ENCODE measurements at regions not wholly inside any gene's neighbourhood (a gene's known extent, or its start where the extent isn't known, plus 50 kb on each side); places are given as distances from the start of the nearest gene placed in this dataset.
"Not testable (repeated sequence)": the region's sequence is repeated elsewhere in the genome, so short reads cannot be mapped to it uniquely, and the experiment has no call there.

GRCh38 chr10:6929148-6929830 is 349.2 kb upstream of the PRKCQ start:
- in situ Hi-C loops (cut with MboI; ENCODE audit: low sequenced_read_pairs), result no loop called here

GRCh38 chr10:6928586-6928985 is 348.5 kb upstream of the PRKCQ start:
- in situ Hi-C loops (cut with MboI; ENCODE audit: low sequenced_read_pairs), result no loop called here

- in situ Hi-C loops (cut with MboI; ENCODE audit: low sequenced_read_pairs), result no loop called here
Observed at GRCh38 chr10:6926971-6927370, 346.9 kb upstream of the PRKCQ start.

GRCh38 chr10:6925146-6925545 is 345.1 kb upstream of the PRKCQ start:
- in situ Hi-C loops (cut with MboI; ENCODE audit: low sequenced_read_pairs), result no loop called here

DNA sequence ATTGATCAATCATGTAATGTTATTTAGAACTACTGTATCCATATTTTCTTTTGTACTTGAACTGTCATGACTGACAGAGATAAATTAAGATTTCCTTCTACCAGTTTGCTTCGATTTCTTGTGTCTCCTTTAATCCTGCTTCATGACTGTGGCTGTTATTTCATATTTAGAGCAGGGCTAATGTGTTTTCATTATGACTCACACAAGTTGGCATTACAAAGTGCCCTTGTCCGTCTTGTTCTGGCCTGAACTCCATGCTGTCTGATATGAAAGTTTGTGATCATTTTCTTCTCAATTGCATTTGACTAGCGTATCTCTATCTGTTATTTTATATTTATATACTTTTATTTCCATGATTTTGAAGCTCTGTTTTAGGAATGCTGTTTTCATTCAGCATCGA is 344.1 kb upstream of the PRKCQ start:
- in situ Hi-C loops (cut with MboI; ENCODE audit: low sequenced_read_pairs), result no loop called here

GRCh38 chr10:6921026-6921425 is 340.9 kb upstream of the PRKCQ start:
- in situ Hi-C loops (cut with MboI; ENCODE audit: low sequenced_read_pairs), result not testable (repeated sequence)

DNA sequence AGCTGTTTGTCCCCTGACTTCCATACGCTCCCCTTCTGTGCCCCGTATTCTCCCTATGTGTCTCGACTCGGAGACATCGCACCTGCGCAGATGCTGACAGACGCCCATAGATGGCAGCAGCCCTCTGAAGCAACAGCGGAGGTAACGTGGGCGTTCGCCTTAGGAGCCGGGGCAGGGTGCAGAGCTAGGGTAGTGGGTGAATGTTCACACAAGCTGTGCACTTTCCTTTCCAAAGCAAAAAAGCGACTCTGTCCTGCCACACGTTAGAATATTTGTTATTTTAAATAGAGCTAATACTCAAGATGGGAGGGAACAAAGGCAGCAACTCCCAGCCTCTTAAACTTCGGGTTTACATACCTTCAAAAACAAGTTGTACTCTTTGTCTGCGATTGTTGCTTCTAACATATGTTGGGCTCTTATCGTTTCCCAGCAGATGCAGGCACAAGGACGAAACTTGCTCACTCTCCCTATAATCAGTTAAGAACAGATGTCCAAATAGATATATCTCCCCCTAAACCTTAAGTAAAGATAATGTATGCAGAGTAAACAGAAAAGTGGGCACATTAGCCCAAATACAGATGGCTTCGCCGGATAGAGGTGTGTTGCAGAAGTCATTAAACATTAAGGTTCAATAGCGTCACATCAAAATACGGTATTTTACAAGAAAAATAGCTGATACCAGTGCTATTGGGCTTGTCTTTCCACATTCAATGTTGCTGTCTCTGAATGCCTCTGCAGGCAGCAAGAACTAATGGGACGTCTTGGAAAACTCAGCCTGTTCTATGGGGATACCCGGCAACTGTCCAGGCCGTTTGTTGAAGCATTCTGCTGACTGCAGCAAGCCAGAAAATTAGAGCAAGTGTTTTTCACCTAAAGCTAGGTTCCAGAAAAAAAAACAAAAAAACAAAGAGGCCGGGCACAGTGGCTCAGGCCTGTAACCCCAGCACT is 340.3 kb upstream of the PRKCQ start:
- in situ Hi-C loops (cut with MboI; ENCODE audit: low sequenced_read_pairs), result no loop called here

GRCh38 chr10:6919077-6919476 is 339.0 kb upstream of the PRKCQ start:
- in situ Hi-C loops (cut with MboI; ENCODE audit: low sequenced_read_pairs), result loop anchor here (10.0 kb wide), 1 partner anchor 496 kb away; the partner anchor contains the start of gene SFMBT2

- in situ Hi-C loops (cut with MboI; ENCODE audit: low sequenced_read_pairs), result loop anchor here (10.0 kb wide), 1 partner anchor 496 kb away; the partner anchor contains the start of gene SFMBT2
Observed at GRCh38 chr10:6918305-6918704, 338.2 kb upstream of the PRKCQ start.

GRCh38 chr10:6917125-6917524 is 337.0 kb upstream of the PRKCQ start:
- in situ Hi-C loops (cut with MboI; ENCODE audit: low sequenced_read_pairs), result loop anchor here (10.0 kb wide), 1 partner anchor 498 kb away; the partner anchor contains the start of gene SFMBT2

GRCh38 chr10:6916601-6917000 is 336.5 kb upstream of the PRKCQ start:
- in situ Hi-C loops (cut with MboI; ENCODE audit: low sequenced_read_pairs), result loop anchor here (10.0 kb wide), 1 partner anchor 498 kb away; the partner anchor contains the start of gene SFMBT2

GRCh38 chr10:6915307-6915706 is 335.2 kb upstream of the PRKCQ start:
- in situ Hi-C loops (cut with MboI; ENCODE audit: low sequenced_read_pairs), result loop anchor here (10.0 kb wide), 1 partner anchor 499 kb away; the partner anchor contains the start of gene SFMBT2

DNA sequence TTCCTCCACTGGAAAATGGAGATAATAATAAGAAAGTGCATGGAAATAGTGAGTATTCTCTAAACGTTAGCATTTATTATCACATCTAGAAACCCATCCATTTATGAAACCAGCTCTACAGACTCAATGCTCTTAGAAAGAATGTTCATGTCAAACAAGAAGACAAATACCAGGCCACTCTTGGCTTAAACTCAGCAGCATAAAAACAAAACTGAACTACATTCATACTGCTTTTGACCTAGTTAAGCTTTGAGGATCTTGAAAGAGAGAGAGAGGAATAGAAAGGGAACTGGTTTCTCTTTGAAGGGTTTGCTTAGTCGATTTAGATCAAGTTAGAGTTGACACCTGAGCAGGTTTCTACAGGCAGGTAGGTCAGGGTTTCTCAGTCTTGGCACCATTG is 332.9 kb upstream of the PRKCQ start:
- in situ Hi-C loops (cut with MboI; ENCODE audit: low sequenced_read_pairs), result loop anchor here (10.0 kb wide), 1 partner anchor 502 kb away; the partner anchor contains the start of gene SFMBT2

GRCh38 chr10:6912424-6912823 is 332.3 kb upstream of the PRKCQ start:
- in situ Hi-C loops (cut with MboI; ENCODE audit: low sequenced_read_pairs), result loop anchor here (10.0 kb wide), 1 partner anchor 502 kb away; the partner anchor contains the start of gene SFMBT2

DNA sequence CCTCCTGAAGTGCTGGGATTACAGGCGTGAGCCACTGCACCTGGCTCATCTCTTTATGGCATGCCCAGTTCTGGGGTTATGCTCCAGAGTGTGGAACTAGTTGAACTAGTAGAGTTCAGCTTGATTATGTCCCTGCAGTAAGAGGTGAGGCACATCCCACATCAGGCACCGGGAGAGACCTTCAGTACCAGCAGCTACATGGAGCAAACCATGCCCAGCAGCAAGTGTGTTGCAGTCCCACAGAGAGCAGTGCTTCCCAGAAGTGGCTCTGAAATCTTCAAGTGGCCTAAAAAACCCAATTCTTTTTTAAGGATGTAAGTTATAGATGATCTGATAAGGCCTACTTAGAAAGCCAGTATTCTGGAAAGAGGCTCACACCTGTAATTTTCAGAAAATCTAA is 331.9 kb upstream of the PRKCQ start:
- in situ Hi-C loops (cut with MboI; ENCODE audit: low sequenced_read_pairs), result loop anchor here (10.0 kb wide), 1 partner anchor 503 kb away; the partner anchor contains the start of gene SFMBT2

- in situ Hi-C loops (cut with MboI; ENCODE audit: low sequenced_read_pairs), result loop anchor here (10.0 kb wide), 1 partner anchor 505 kb away; the partner anchor contains the start of gene SFMBT2
Observed at GRCh38 chr10:6909905-6910560, 330.0 kb upstream of the PRKCQ start.

GRCh38 chr10:6907877-6908530 is 327.9 kb upstream of the PRKCQ start:
- in situ Hi-C loops (cut with MboI; ENCODE audit: low sequenced_read_pairs), result no loop called here

GRCh38 chr10:6894405-6894804 is 314.3 kb upstream of the PRKCQ start:
- in situ Hi-C loops (cut with MboI; ENCODE audit: low sequenced_read_pairs), result no loop called here

DNA sequence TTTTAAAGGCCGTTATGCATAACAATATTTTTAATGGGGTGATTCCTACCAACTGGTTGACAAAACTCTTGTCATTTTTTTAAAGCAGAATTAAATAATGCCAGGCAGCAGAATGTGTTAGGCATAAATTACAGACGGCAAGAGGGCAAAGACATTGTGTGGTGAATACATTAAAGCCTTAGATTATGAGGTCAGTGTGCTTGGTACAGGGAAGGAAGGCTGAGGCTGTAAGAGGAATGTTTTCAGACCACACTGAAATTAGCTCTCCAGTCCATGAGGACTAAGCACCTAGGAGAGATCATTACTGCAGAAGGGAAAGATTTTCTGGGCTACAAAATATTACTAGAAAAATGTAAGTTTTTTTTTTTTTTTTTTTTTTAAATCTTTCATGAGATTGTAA is 312.8 kb upstream of the PRKCQ start:
- in situ Hi-C loops (cut with MboI; ENCODE audit: low sequenced_read_pairs), result no loop called here

DNA sequence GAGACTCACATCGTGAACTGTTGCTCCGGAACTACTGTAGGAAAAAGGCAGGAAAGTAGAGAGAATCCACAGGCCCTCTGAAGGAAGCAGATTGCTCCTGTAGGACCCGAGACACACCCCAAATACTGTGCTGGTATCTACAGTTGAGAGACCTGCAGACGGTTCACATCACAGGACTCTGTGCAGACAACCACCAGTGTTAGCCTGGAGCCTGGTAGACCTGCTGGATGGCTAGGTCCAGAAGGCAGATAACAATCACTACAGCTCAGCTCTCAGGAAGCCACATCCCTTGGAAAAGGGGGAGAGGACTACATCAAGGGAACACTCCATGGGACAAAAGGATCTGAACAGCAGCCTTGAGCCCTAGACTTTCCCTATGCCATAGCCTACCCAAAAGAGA is 311.8 kb upstream of the PRKCQ start:
- in situ Hi-C loops (cut with MboI; ENCODE audit: low sequenced_read_pairs), result no loop called here
